ENCODE measurements at regions not wholly inside any gene's neighbourhood (a gene's known extent, or its start where the extent isn't known, plus 50 kb on each side); places are given as distances from the start of the nearest gene placed in this dataset.

DNA sequence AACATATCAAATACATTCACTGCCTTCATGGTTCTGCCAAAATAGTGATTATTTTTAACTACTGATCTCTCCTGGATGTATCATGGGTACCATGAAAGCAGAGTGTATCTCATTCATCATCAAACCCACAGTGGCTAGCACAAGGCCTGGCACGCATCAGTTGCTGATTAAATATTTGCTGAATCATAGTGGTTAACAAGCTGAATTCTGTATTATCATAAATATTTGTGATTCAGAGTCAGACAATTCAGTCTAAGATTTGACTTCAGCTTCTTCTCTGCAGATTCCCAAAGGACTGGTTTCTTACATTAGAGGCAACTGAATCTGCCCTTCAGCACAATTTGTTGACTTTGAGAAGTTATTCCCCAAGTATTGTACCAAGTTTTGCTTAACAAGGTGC is 715.8 kb upstream of the LRRC4C start:
- peak; percentile 1 for DNase-seq (ENCODE audit: low read depth)

GRCh38 chr11:42179216-42179615 is 719.8 kb upstream of the LRRC4C start:
- peak; percentile 0 for DNase-seq (ENCODE audit: low read depth)

- no peak for DNase-seq (ENCODE audit: low read depth)
These were observed 736.0 kb upstream of the LRRC4C start for GRCh38 chr11:42195289-42196013.

GRCh38 chr11:42200311-42200710 is 740.9 kb upstream of the LRRC4C start:
- DNase-seq (ENCODE audit: low read depth): no peak

- DNase-seq (ENCODE audit: low read depth): no peak
These were observed 742.2 kb upstream of the LRRC4C start for GRCh38 chr11:42201603-42202148.

- DNase-seq (ENCODE audit: low read depth): no peak
These were observed 746.1 kb upstream of the LRRC4C start for GRCh38 chr11:42205518-42205917.

DNA sequence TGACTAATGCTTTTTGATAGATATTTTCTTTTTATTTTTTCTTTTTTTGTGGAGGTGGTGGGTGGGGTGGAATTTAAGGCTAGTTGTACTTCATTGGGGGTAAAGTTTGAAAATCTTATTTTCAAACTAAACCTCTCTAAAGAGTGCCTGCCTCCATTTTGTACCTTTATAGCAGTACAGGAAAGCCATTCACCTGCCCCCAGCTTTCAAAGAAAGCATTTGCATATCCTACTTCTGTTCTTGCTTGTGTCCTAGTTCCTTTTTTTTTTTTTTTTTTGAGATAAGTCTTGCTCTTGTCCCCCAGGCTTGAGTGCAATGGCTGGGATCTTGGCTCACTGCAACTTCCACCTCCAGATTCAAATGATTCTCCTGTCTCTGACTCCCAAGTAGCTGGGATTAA is 766.2 kb upstream of the LRRC4C start:
- DNase-seq (ENCODE audit: low read depth): no peak

- DNase-seq (ENCODE audit: low read depth): no peak
These were observed 773.2 kb upstream of the LRRC4C start for GRCh38 chr11:42232673-42233072.

GRCh38 chr11:42234451-42234951 is 775.0 kb upstream of the LRRC4C start:
- peak; percentile 4 for DNase-seq (ENCODE audit: low read depth)

DNA sequence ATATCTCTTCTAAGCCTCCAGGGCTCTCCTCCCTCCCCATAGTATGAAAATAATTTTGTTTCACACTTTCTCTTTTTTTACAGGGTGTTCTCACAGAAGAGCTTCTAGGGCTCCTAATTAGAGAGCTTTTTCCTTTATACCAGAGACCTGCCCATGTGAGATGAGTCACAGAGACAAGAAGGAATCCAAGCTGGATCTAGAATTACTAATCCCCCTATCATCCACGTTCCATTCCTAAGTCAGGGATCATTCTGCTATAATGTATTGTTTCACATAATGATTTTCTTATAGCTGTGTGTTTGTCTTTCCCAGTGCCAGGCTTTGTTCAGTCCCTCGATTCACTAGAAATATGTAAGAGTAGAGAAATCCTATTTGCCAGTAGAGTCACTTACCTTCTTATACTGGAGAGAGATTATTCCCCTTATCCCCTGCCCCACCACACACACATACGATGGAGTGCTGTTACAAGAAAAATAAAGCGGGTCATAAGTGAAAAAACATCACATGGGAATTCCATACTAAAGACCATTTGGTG is 778.3 kb upstream of the LRRC4C start:
- DNase-seq (ENCODE audit: low read depth): no peak

DNA sequence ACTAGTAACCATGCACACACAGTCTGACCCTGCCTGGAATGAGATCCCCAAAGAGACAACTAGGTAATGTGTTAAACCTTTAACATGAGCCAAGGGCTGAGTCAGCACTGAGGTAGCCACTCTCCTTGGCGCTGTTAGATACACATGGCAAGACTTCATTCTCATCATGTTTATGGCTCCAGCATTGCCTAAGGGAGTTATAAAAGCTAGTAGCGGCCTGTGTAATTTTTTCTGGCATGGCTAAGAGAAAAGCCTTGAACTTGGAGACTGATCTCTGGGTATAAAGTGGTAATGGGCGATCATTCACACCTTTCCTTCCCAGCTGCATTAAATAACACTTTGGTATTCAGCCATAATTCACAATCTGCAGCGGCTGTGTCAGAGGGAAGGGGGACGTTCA is 779.7 kb upstream of the LRRC4C start:
- DNase-seq (ENCODE audit: low read depth): peak; percentile 0

DNA sequence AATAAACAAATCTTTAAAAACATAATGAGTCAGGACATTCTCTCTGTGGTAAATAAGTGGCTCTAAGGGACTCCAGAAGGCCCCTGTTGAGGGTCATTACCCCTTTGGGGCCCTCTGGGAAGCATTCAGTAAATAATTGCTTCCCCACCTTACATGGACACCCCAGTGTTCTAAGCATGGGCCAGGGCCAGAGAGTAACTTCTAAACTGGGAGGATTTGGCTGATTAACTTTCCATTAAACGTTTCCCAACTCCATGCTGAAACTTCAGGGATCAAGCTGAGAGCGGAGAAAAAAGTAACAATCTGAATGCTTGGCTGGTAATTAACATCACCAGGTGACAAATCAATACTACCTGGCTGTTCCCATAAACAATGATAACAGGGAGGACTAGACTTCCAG is 783.9 kb upstream of the LRRC4C start:
- DNase-seq (ENCODE audit: low read depth): no peak

DNA sequence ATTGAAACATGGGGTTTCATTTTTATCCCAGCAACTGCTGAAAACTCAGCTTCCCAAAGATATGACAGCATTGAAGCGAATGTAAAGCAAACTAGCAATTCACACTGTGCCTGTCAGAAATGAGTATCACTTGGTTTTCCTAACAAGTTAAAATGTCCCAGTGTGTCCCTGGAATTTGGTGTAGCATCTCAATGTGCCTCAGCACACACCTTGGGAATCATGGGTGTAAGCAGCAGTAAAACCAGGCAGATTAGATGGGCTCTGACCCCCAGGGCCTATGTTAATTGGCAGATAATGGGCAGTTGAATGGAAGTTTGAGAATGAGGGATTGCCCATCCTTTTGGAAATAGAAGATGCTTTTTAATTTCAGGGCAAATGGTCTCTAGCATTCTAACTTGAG is 784.9 kb upstream of the LRRC4C start:
- no peak for DNase-seq (ENCODE audit: low read depth)

- no peak for DNase-seq (ENCODE audit: low read depth)
These were observed 789.9 kb upstream of the LRRC4C start for GRCh38 chr11:42249401-42249800.

DNA sequence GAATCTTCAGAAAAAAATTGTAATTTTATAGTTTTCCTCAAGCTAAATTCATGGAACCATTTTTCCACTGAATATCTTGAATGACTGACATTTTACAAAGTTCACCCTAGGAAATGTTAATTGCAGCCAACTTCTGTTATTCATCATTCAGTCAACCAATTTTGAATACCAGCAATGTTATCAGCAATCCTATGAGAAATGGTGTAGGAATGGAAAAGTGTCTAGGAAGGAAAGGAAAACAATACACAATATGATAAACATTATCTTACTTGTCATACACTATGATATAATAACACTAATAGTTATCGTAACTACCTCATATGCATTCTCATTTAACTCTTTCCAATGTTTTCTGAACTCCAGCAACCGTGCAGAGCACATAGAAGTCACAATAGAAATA is 790.5 kb upstream of the LRRC4C start:
- DNase-seq (ENCODE audit: low read depth): no peak

- no peak for DNase-seq (ENCODE audit: low read depth)
These were observed 792.5 kb upstream of the LRRC4C start for GRCh38 chr11:42251984-42252383.

DNA sequence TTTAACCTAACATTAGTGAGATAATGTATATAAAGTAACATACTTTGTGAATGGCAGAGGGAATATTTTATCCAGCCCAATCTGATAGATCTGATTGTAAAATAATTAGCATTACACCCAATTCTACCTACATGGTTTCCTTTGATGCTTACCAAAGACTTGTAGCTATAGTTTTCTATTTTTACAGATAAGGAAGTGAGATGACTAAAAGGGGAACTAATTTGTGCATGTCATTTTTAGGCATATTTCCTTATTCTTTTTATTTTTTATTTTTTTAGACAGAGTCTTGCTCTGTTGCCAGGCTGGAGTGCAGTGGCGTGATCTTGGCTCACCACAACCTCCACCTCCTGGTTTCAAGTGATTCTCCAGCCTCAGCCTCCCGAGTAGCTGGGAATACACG is 793.7 kb upstream of the LRRC4C start:
- DNase-seq (ENCODE audit: low read depth): no peak

DNA sequence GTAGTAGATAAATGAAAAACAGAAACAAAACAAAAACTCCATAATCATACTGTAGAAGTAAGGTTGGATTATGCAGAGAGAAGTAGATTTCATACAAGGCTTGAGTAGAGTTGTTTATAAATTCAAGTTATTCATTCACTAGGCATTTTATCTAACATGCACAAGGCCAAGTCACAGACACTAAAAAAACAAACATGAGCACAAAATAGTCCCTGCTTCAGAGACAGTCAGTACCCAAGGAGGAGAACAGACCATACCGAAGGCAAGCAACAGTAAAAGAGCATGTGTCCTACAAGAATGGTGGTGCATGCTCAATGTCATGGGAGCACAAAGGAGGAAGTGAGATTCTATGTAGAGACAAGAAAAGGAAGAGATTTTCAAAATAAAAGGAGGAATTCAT is 796.5 kb upstream of the LRRC4C start:
- no peak for DNase-seq (ENCODE audit: low read depth)

GRCh38 chr11:42257534-42257933 is 798.1 kb upstream of the LRRC4C start:
- no peak for DNase-seq (ENCODE audit: low read depth)

DNA sequence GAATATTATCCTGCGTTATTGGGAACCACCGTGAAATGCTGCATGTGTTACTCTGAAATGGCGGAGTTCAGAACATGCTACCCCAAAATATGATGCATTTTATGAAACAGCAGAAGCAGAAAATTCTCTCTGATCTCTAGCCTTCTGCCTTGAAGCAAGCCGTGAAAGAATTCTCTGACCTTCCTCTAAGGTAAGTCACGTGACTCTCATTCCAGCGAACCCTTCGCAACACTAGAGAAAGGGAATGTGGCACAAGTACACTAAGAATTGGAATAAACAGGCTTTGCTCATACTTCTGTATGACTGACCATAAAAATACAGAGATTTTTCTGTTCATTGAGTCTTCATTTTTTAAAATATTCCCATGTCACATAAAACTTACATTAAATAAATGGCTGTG is 805.6 kb upstream of the LRRC4C start:
- no peak for DNase-seq (ENCODE audit: low read depth)

GRCh38 chr11:42271306-42271705 is 811.9 kb upstream of the LRRC4C start:
- DNase-seq (ENCODE audit: low read depth): no peak

DNA sequence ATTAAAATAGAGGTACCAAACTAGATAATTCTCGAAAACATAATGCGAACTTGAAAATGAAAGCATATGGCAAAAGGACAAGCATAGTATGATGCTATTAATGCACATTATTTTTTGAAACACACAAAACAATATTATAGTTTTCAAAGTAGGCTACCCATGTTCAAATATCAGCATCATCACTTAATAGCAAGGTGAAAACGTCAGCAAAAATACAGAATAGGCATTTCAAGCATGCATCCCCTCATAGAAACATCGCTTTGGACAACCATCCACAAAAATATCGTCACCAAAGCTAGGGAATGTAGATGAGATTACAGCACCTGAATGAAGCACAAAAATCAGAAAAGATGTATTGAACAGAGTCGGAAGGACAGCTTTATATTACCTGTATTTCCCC is 814.5 kb upstream of the LRRC4C start:
- DNase-seq (ENCODE audit: low read depth): no peak

DNA sequence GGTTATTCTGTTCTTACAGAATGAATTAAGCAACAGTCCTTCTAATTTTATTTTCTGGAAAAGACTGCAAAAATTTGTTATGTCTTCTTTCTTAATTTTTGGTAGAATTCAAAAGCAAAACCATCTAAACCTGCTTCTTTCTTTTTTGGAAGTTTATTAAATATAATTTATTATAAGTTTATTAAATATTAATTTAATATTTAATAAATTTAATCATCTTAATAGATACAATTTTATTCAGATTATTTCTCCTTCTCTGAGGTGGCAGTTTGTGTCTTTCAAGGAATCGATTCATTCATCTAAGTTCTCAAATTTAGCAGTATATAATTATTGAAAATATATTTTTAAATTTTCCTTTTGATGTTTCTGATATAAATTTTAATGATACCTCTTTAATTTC is 837.5 kb upstream of the LRRC4C start:
- DNase-seq (ENCODE audit: low read depth): no peak

- no peak for DNase-seq (ENCODE audit: low read depth)
These were observed 840.3 kb upstream of the LRRC4C start for GRCh38 chr11:42299780-42300179.

All from RPMI7951 (cell line).